NCI-H748 treated with DMSO at 0.1 percent for 48 hours (cell line): ENCODE measurements at regions not wholly inside any gene's neighbourhood (a gene's known extent, or its start where the extent isn't known, plus 50 kb on each side); places are given as distances from the start of the nearest gene placed in this dataset.

Experiments
- DNase-seq: peaks from one replicate; lab custom pipeline; 2025; lab: John Stamatoyannopoulos, UW

- no peak for DNase-seq
Measured at GRCh38 chr3:127033171-127033570, 50.3 kb downstream of the PLXNA1 start.

GRCh38 chr3:127033786-127034185 lies 50.9 kb downstream of the PLXNA1 start:
- no peak for DNase-seq

- no peak for DNase-seq
Measured at GRCh38 chr3:127034195-127034989, 51.5 kb downstream of the PLXNA1 start.

- DNase-seq, result no peak
Measured at GRCh38 chr3:127034990-127035652, 52.2 kb downstream of the PLXNA1 start.

GRCh38 chr3:127035677-127036076 lies 52.8 kb downstream of the PLXNA1 start:
- DNase-seq, result no peak

GRCh38 chr3:127036209-127037020 lies 53.5 kb downstream of the PLXNA1 start:
- no peak for DNase-seq

GRCh38 chr3:127037021-127037400 lies 54.1 kb downstream of the PLXNA1 start:
- DNase-seq, result no peak

- no peak for DNase-seq
Measured at GRCh38 chr3:127037418-127037841, 54.5 kb downstream of the PLXNA1 start.

- DNase-seq, result no peak
Measured at GRCh38 chr3:127037971-127038446, 55.1 kb downstream of the PLXNA1 start.

- DNase-seq, result no peak
Measured at GRCh38 chr3:127038466-127038865, 55.6 kb downstream of the PLXNA1 start.

GRCh38 chr3:127038923-127039581 lies 56.1 kb downstream of the PLXNA1 start:
- DNase-seq, result no peak

GRCh38 chr3:127039719-127040118 lies 56.8 kb downstream of the PLXNA1 start:
- DNase-seq, result no peak

- no peak for DNase-seq
Measured at GRCh38 chr3:127040216-127040615, 57.3 kb downstream of the PLXNA1 start.

- DNase-seq, result no peak
Measured at GRCh38 chr3:127041264-127041820, 58.4 kb downstream of the PLXNA1 start.

GRCh38 chr3:127041933-127042332 lies 59.0 kb downstream of the PLXNA1 start:
- no peak for DNase-seq

- no peak for DNase-seq
Measured at GRCh38 chr3:127042634-127043033, 59.7 kb downstream of the PLXNA1 start.

GRCh38 chr3:127043041-127043641 lies 60.2 kb downstream of the PLXNA1 start:
- DNase-seq, result no peak

GRCh38 chr3:127043731-127044510 lies 61.0 kb downstream of the PLXNA1 start:
- DNase-seq, result no peak

- DNase-seq, result no peak
Measured at GRCh38 chr3:127044996-127045395, 62.1 kb downstream of the PLXNA1 start.

- no peak for DNase-seq
Measured at GRCh38 chr3:127045435-127046045, 62.6 kb downstream of the PLXNA1 start.
